ENCODE measurements at regions not wholly inside any gene's neighbourhood (a gene's known extent, or its start where the extent isn't known, plus 50 kb on each side); places are given as distances from the start of the nearest gene placed in this dataset.

DNA sequence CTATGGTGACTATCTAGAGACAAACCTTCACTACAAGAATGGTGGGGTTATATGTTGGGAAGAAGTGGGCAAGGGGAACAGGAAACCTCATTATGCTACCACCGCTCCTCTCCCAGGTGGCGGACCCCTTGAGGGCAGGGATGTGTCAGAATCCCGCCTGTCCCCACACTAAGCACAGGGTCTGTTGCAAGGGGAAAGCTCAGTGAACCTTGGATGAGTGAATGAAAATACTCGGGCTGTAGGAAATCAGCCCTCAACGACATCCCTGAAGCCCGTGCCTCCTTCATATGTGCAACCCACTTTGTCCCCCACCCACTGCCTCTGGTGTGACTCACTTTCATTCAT is 68.2 kb upstream of the AMPD3 start:
- peaks cover 63% of the 10 kb centered on the region for H3K27me3 Mint-ChIP-seq (ENCODE audit: unreplicated experiment)
- no peak overlapping the region for H3K4me3 Mint-ChIP-seq (ENCODE audit: low read depth, unreplicated experiment)
- BruUV-seq (replicated peaks), result no TSS peak
- DNase-seq, result no peak
- H3K27ac Mint-ChIP-seq (ENCODE audit: unreplicated experiment), result no peak overlapping the region
- TF ChIP-seq, protein P1, sequence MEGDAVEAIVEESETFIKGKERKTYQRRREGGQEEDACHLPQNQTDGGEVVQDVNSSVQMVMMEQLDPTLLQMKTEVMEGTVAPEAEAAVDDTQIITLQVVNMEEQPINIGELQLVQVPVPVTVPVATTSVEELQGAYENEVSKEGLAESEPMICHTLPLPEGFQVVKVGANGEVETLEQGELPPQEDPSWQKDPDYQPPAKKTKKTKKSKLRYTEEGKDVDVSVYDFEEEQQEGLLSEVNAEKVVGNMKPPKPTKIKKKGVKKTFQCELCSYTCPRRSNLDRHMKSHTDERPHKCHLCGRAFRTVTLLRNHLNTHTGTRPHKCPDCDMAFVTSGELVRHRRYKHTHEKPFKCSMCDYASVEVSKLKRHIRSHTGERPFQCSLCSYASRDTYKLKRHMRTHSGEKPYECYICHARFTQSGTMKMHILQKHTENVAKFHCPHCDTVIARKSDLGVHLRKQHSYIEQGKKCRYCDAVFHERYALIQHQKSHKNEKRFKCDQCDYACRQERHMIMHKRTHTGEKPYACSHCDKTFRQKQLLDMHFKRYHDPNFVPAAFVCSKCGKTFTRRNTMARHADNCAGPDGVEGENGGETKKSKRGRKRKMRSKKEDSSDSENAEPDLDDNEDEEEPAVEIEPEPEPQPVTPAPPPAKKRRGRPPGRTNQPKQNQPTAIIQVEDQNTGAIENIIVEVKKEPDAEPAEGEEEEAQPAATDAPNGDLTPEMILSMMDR (IDR thresholded peaks at IDR 0.05; ENCODE audit: unreplicated experiment), result no peak
- no peaks in the 10 kb centered on the region for H3K36me3 Mint-ChIP-seq (ENCODE audit: insufficient read depth, unreplicated experiment)
- intact Hi-C loops (cut with micrococcal nuclease; ENCODE audit: unreplicated experiment), result no loop called here
- H3K9me3 Mint-ChIP-seq (ENCODE audit: low read depth, unreplicated experiment), result peaks cover 7% of the 10 kb centered on the region
- peaks cover 6% of the 10 kb centered on the region for H3K4me1 Mint-ChIP-seq (ENCODE audit: low read depth, unreplicated experiment)
- CTCF ChIA-PET, result no interaction called here

DNA sequence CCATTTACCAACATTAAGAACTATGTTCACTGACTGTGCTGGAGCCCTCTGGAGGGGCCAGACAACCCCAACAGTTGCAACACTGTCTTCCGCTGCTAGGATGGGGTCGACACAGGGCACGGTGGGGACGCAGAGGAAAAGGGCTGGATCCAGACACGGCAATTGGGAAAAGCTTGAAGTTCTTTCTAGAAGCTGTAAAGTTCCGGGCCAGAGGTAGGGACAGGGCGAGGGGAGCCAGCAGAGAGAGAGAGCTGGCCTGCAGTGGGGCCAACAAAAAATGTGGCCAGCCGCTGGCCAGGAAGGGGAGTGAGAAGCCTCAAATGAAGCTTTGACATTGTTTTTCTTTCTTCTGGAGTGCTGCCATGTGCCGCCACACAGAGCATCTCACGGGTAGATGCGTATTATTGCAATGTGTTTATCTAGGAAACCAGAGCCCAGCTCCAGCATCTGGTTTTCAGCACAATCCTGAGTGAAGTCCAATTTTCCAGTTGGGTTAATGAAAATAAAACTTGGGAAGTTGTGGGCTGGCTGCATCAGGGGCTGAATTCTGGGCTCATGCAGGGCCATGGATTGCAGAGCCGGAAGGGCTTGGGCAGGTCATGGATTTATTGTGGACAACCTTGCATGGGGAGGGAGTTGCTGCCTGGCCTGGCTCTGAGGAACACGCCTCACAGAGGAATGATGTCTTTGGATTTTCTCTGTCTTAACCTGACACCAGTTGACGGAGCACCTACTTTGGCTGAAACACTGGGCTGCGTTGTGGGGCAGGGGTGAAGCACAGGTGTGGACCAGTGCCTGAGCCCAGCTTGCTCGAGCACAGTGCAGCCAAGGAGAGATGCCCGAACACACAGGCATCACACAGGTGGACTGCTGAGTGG is 67.6 kb upstream of the AMPD3 start:
- peaks cover 7% of the 10 kb centered on the region for H3K9me3 Mint-ChIP-seq (ENCODE audit: low read depth, unreplicated experiment)
- peaks cover 6% of the 10 kb centered on the region for H3K4me1 Mint-ChIP-seq (ENCODE audit: low read depth, unreplicated experiment)
- no peak overlapping the region for H3K27ac Mint-ChIP-seq (ENCODE audit: unreplicated experiment)
- CTCF ChIA-PET, result interaction anchor here (1.0 kb wide), 1 partner anchor 13 kb away, joined by 3 read pairs; no protein-coding TSS in a partner anchor
- DNase-seq, result no peak
- intact Hi-C loops (cut with micrococcal nuclease; ENCODE audit: unreplicated experiment), result no loop called here
- peaks cover 58% of the 10 kb centered on the region for H3K27me3 Mint-ChIP-seq (ENCODE audit: unreplicated experiment)
- no peak overlapping the region for H3K4me3 Mint-ChIP-seq (ENCODE audit: low read depth, unreplicated experiment)
- no peaks in the 10 kb centered on the region for H3K36me3 Mint-ChIP-seq (ENCODE audit: insufficient read depth, unreplicated experiment)
- no TSS peak for BruUV-seq (replicated peaks)
- TF ChIP-seq, protein P1 (IDR thresholded peaks at IDR 0.05; ENCODE audit: unreplicated experiment), result no peak

DNA sequence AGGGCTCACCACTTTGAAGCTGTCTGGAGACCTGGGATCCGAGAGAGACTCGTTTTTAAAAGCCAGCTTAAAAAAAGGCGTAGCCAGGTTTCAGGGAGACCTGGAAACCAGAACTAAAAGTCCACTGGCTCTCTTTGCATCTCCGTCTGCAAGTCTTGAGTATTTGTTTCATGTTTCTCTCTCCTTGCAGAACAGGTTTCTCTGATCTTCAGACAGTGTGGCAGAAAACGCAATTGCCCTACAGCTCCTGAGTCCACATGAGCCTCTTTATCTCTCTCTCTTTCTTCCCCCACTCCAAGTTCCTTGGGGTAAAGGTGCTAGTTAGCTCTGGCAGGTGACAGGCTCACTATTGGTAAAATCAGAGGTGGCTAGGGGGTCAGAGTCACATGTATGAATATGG is 67.0 kb upstream of the AMPD3 start:
- TF ChIP-seq, protein P1 (IDR thresholded peaks at IDR 0.05; ENCODE audit: unreplicated experiment), result no peak
- CTCF ChIA-PET, result interaction anchor here (1.0 kb wide), 1 partner anchor 13 kb away, joined by 3 read pairs; no protein-coding TSS in a partner anchor
- peaks cover 6% of the 10 kb centered on the region for H3K4me1 Mint-ChIP-seq (ENCODE audit: low read depth, unreplicated experiment)
- peaks cover 7% of the 10 kb centered on the region for H3K9me3 Mint-ChIP-seq (ENCODE audit: low read depth, unreplicated experiment)
- intact Hi-C loops (cut with micrococcal nuclease; ENCODE audit: unreplicated experiment), result no loop called here
- no peak for DNase-seq
- H3K36me3 Mint-ChIP-seq (ENCODE audit: insufficient read depth, unreplicated experiment), result no peaks in the 10 kb centered on the region
- BruUV-seq (replicated peaks), result no TSS peak
- H3K4me3 Mint-ChIP-seq (ENCODE audit: low read depth, unreplicated experiment), result no peak overlapping the region
- peaks cover 57% of the 10 kb centered on the region for H3K27me3 Mint-ChIP-seq (ENCODE audit: unreplicated experiment)
- no peak overlapping the region for H3K27ac Mint-ChIP-seq (ENCODE audit: unreplicated experiment)

DNA sequence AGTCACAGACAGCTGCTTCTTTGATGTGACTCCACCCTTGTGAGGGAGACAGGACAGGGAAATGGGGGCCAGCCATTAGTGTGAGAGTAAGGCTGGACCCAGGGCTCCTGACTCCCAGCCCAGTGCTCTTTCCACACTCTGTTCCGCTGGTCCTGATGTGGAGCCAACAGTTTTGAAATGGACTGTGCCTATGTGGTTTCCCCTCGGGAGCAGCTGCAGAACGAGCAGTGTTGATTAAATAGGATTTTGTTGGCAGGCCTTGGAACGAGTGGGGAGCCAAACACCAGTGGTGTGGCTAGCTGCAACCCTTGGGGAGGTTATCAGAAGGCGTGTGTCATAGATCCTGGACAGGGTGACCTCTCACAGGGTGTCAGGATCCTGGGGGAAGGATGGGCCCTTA is 66.5 kb upstream of the AMPD3 start:
- TF ChIP-seq, protein P1 (IDR thresholded peaks at IDR 0.05; ENCODE audit: unreplicated experiment), result no peak
- CTCF ChIA-PET, result interaction anchor here (0.6 to 1.0 kb wide), 2 partner anchors 12 to 1158 kb away, joined by 3 read pairs; no protein-coding TSS in a partner anchor
- H3K4me1 Mint-ChIP-seq (ENCODE audit: low read depth, unreplicated experiment), result peaks cover 6% of the 10 kb centered on the region
- no peak overlapping the region for H3K4me3 Mint-ChIP-seq (ENCODE audit: low read depth, unreplicated experiment)
- peaks cover 59% of the 10 kb centered on the region for H3K27me3 Mint-ChIP-seq (ENCODE audit: unreplicated experiment)
- DNase-seq, result no peak
- no peak overlapping the region for H3K27ac Mint-ChIP-seq (ENCODE audit: unreplicated experiment)
- no TSS peak for BruUV-seq (replicated peaks)
- intact Hi-C loops (cut with micrococcal nuclease; ENCODE audit: unreplicated experiment), result no loop called here
- H3K36me3 Mint-ChIP-seq (ENCODE audit: insufficient read depth, unreplicated experiment), result no peaks in the 10 kb centered on the region
- H3K9me3 Mint-ChIP-seq (ENCODE audit: low read depth, unreplicated experiment), result peaks cover 7% of the 10 kb centered on the region

Measured in Calu3 (cell line).